RWPE2 (cell line): ENCODE measurements at regions not wholly inside any gene's neighbourhood (a gene's known extent, or its start where the extent isn't known, plus 50 kb on each side); places are given as distances from the start of the nearest gene placed in this dataset.
"Not testable (repeated sequence)": the region's sequence is repeated elsewhere in the genome, so short reads cannot be mapped to it uniquely, and the experiment has no call there.

Experiments used
- ATAC-seq: fragments of 200-7000 bp; cut with Tn5 transposase; 3 replicates; pipeline ENCODE4 v1.9.1; 2021; ENCODE audit warnings: low read depth
- DNase-seq: peaks from one replicate; pipeline ENCODE4 v3.0.0-alpha.2; 2020; ENCODE audit warnings: low spot score
- H3K27ac ChIP-seq: fragments of 450-650 bp; 2 replicates; pipeline ENCODE4 v1.5.1; 2017; ENCODE audit warnings: mild to moderate bottlenecking; ENCODE audit not compliant: poor library complexity, severe bottlenecking
- H3K27me3 ChIP-seq: fragments of 250-450 bp; sonication (Bioruptor Pico); 2 replicates; pipeline ENCODE4 v1.5.1; 2021; ENCODE audit warnings: mild to moderate bottlenecking, moderate library complexity; ENCODE audit not compliant: insufficient read depth, poor library complexity, severe bottlenecking
- H3K36me3 ChIP-seq: fragments of 250-450 bp; sonication (Bioruptor Pico); 2 replicates; pipeline ENCODE4 v1.5.1; 2020; ENCODE audit warnings: low read depth, mild to moderate bottlenecking, moderate library complexity
- H3K4me1 ChIP-seq: fragments of 250-450 bp; sonication (Bioruptor Pico); 2 replicates; pipeline ENCODE4 v1.5.1; 2021; ENCODE audit warnings: mild to moderate bottlenecking, moderate library complexity; ENCODE audit not compliant: insufficient read depth, poor library complexity, severe bottlenecking
- H3K4me3 ChIP-seq: fragments of 250-450 bp; sonication (Bioruptor Pico); 2 replicates; pipeline ENCODE4 v1.5.1; 2021; ENCODE audit warnings: mild to moderate bottlenecking, moderate library complexity; ENCODE audit not compliant: severe bottlenecking
- H3K9me3 ChIP-seq: fragments of 250-450 bp; sonication (Bioruptor Pico); 2 replicates; pipeline ENCODE4 v1.5.1; 2021; ENCODE audit warnings: mild to moderate bottlenecking, moderate library complexity; ENCODE audit not compliant: severe bottlenecking
- TF ChIP-seq, protein P1 (sequence below): fragments of 450-650 bp; IDR thresholded peaks from one replicate; pipeline ENCODE4 v1.5.1; 2017; ENCODE audit warnings: mild to moderate bottlenecking, moderate library complexity; ENCODE audit not compliant: poor library complexity, severe bottlenecking

DNA sequence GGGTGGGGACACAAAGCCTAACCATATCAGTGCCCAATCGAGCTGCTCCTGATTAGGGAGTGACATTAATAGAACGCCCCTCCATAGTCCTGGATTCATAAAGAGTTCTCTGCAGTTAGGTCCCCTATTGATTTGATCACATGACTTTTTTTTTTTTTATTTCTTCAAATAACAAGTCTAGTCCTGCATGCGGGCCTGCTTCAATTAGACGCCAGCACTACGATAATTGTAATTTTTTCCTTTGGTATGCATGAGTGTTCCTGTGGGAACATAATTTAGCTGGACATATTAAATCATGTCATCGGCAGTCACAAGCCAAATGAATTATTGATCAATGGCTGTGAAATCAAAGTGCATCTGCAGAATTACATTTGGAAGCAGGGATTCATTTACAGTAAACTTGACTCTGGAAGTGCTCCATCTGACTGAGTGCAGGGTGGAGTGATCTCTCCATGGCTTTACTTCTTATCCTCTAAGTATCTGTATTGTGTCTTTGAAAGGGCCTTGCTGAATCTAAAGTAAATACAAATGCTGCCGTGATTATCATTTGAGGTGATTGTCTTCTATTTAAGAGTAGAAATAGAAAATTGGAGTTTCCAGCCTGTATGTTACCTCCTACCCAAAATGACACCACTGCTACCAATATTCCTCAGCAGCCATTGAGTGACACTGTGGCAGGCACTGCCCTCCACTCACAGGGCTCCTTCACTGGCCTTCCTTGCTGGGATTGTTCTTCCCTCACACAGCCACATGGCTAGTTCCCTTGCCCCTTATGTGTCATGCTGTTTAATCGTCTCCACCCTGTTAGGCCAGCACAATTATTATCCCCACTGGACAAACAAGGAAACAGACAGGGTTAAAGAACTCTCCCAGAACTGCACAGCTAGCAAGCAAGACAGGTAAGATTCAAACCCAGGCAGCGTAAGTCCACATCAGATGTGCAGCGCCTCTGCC, 337.4 kb upstream of the ID2 start:
- H3K27me3 ChIP-seq: no peaks in the 10 kb centered on the region
- TF ChIP-seq, protein P1, sequence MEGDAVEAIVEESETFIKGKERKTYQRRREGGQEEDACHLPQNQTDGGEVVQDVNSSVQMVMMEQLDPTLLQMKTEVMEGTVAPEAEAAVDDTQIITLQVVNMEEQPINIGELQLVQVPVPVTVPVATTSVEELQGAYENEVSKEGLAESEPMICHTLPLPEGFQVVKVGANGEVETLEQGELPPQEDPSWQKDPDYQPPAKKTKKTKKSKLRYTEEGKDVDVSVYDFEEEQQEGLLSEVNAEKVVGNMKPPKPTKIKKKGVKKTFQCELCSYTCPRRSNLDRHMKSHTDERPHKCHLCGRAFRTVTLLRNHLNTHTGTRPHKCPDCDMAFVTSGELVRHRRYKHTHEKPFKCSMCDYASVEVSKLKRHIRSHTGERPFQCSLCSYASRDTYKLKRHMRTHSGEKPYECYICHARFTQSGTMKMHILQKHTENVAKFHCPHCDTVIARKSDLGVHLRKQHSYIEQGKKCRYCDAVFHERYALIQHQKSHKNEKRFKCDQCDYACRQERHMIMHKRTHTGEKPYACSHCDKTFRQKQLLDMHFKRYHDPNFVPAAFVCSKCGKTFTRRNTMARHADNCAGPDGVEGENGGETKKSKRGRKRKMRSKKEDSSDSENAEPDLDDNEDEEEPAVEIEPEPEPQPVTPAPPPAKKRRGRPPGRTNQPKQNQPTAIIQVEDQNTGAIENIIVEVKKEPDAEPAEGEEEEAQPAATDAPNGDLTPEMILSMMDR: no peak
- no peaks in the 10 kb centered on the region for H3K4me1 ChIP-seq
- H3K36me3 ChIP-seq: no peaks in the 10 kb centered on the region
- H3K4me3 ChIP-seq: no peak overlapping the region
- DNase-seq: no peak
- no peaks in the 10 kb centered on the region for H3K9me3 ChIP-seq
- no peak overlapping the region for H3K27ac ChIP-seq
- no peak for ATAC-seq

DNA sequence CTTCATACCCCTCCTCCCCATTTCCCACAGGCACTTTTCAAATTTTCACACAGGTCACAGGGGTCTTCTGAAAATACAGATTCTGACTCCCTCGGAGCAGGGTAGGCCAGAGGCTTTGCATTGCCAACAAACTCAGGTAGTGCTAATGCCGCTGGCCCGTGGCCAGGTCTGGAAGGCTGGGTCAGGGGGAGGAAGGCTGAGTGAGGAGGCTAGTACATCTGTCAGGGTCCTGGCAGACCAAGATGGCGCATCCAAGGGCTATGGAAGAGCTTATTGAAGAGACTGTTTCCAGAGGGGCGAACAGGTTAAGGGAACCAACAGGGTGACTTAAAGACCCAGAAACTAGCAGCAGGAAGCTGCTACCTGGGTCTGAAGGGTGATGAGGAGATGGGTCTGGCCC, 336.7 kb upstream of the ID2 start:
- Histone ChIP-seq H3K36me3 (no peaks in the 10 kb centered on the region), H3K27ac (no peak overlapping the region), H3K4me3 (no peak overlapping the region), H3K9me3 (no peaks in the 10 kb centered on the region), H3K27me3 (no peaks in the 10 kb centered on the region), H3K4me1 (no peaks in the 10 kb centered on the region)
- DNase-seq: no peak
- no peak for ATAC-seq
- TF ChIP-seq, protein P1: no peak

DNA sequence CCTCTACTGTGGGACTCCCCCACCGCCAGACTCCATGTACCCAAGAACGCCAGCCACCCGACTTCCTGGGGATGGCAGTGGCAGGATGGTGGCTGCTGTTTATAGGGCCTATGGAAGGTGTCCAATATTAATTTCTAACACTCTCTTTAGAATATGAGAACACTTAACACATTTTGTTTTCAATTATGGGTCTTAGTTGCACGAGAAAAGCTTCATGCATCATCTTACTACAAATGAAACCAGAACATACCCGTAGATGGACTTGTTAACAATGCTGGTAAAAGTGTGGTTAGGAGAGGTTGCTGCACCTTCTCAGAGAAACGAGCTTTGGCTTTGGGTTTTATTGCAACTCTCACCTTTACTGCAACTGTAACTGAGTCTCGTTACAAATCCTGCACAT, 335.6 kb upstream of the ID2 start:
- no peaks in the 10 kb centered on the region for H3K27me3 ChIP-seq
- ATAC-seq: no peak

DNA sequence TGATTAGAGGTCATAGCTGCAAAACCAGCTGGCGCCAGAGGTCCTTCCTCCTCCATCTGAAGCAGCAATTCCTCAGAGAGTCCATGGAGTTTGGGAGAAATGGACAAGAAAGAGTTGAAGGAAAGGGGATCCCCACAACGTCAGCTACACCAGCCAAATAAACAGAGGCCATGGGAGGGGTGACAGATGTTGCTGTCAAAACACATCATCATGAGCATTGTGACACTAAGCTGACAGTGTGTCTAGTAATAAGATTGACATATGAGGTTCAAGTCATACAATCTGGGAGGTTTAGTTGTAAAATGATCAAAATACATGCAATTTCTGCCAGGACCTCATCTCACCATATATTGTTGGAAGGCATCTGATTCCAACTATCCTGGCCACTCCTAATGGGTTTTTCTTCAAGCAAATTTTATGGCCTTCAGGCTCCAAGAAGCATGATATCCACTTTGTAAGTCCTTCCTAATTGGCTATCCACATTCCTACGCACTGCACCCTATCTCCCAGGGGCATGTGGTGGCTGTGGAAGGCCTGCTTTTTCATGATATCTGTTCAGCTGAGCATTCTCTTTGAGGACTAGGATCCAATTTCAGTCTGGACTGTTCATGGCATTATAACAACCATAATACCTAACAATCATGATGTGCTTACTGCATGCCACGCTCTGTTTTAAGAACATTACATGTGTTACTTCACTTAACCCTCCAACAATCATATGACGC, 335.0 kb upstream of the ID2 start:
- Histone ChIP-seq H3K27ac (no peak overlapping the region), H3K27me3 (no peaks in the 10 kb centered on the region), H3K4me3 (no peak overlapping the region), H3K36me3 (no peaks in the 10 kb centered on the region), H3K9me3 (no peaks in the 10 kb centered on the region), H3K4me1 (no peaks in the 10 kb centered on the region)
- ATAC-seq: no peak
- TF ChIP-seq, protein P1: no peak
- DNase-seq: no peak

More for the DNA sequence above, 335.6 kb upstream of the ID2 start:
- Histone ChIP-seq H3K4me3 (no peak overlapping the region), H3K9me3 (no peaks in the 10 kb centered on the region), H3K27ac (no peak overlapping the region), H3K36me3 (no peaks in the 10 kb centered on the region), H3K4me1 (no peaks in the 10 kb centered on the region)
- DNase-seq: no peak
- TF ChIP-seq, protein P1: no peak

DNA sequence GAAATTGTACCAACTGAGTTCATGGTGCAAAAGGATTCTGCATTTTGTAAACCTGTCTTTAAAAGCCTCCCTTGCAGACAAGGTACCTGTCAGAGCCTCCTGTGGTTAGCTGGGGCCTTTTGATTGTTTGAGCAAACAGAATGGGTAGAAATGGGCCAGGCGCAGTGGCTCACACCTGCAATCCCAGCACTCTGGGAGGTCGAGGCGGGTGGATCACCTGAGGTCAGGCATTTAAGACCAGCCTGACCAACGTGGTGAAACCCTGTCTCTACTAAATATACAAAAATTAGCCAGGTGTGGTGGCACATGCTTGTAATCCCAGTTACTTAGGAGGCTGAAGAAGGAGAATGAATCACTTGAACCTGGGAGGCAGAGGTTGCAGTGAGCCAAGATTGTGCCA, 332.9 kb upstream of the ID2 start:
- DNase-seq, ATAC-seq, H3K9me3 ChIP-seq, H3K4me3 ChIP-seq, H3K27ac ChIP-seq, H3K4me1 ChIP-seq, H3K36me3 ChIP-seq, H3K27me3 ChIP-seq: not testable (repeated sequence)
